ENCODE measurements at regions not wholly inside any gene's neighbourhood (a gene's known extent, or its start where the extent isn't known, plus 50 kb on each side); places are given as distances from the start of the nearest gene placed in this dataset.
A peak's percentile ranks its signal among the peaks of the same experiment; 100 is the strongest.
"Not testable (repeated sequence)": the region's sequence is repeated elsewhere in the genome, so short reads cannot be mapped to it uniquely, and the experiment has no call there.

GRCh38 chr18:14203424-14203823 lies 71.2 kb upstream of the ZNF519 start:
- TF ChIP-seq ZNF146 (tag by site-specific recombination; IDR thresholded peaks at IDR 0.05) (peak; percentile 69; the same call in 1 of the 2 replicates), ZNF280D (tag by site-specific recombination; IDR thresholded peaks at IDR 0.05) (peak; percentile 68; the same call in 1 of the 2 replicates)

GRCh38 chr18:14190776-14191442 lies 58.7 kb upstream of the ZNF519 start:
- POLR2A ChIA-PET; CTCF ChIA-PET; H3K36me3 ChIP-seq (ENCODE audit: control insufficient read depth in 2 of 2, insufficient read depth in 1 of 2, low read length in 2 of 2); H3K4me1 ChIP-seq (ENCODE audit: control insufficient read depth, insufficient read depth, low read length); H3K9me3 ChIP-seq (ENCODE audit: control insufficient read depth, insufficient read depth, low read depth, low read length); H3K27ac ChIP-seq (ENCODE audit: extremely low read depth, low read depth, low read length); H3K4me3 ChIP-seq (ENCODE audit: low read depth, low read length): not testable (repeated sequence)

More at GRCh38 chr18:14203424-14203823, 71.2 kb upstream of the ZNF519 start:
- H3K4me3 ChIP-seq (ENCODE audit: low read depth, low read length); H3K4me1 ChIP-seq (ENCODE audit: control insufficient read depth, insufficient read depth, low read length); H3K36me3 ChIP-seq (ENCODE audit: control insufficient read depth in 2 of 2, insufficient read depth in 1 of 2, low read length in 2 of 2); H3K27ac ChIP-seq (ENCODE audit: extremely low read depth, low read depth, low read length); POLR2A ChIA-PET; H3K9me3 ChIP-seq (ENCODE audit: control insufficient read depth, insufficient read depth, low read depth, low read length); CTCF ChIA-PET: not testable (repeated sequence)

GRCh38 chr18:14189858-14190257 lies 57.6 kb upstream of the ZNF519 start:
- Histone ChIP-seq H3K4me3 (ENCODE audit: low read depth, low read length) (no peak overlapping the region), H3K4me1 (ENCODE audit: control insufficient read depth, insufficient read depth, low read length) (no peaks in the 10 kb centered on the region), H3K36me3 (ENCODE audit: control insufficient read depth in 2 of 2, insufficient read depth in 1 of 2, low read length in 2 of 2) (no peaks in the 10 kb centered on the region), H3K27ac (ENCODE audit: extremely low read depth, low read depth, low read length) (no peak overlapping the region), H3K9me3 (ENCODE audit: control insufficient read depth, insufficient read depth, low read depth, low read length) (no peaks in the 10 kb centered on the region)
- ChIA-PET POLR2A (interaction anchor here (0.6 kb wide), 1 partner anchor 94 kb away, joined by 4 read pairs; no protein-coding TSS in a partner anchor), CTCF (no interaction called here)
- TF ChIP-seq, protein P1, sequence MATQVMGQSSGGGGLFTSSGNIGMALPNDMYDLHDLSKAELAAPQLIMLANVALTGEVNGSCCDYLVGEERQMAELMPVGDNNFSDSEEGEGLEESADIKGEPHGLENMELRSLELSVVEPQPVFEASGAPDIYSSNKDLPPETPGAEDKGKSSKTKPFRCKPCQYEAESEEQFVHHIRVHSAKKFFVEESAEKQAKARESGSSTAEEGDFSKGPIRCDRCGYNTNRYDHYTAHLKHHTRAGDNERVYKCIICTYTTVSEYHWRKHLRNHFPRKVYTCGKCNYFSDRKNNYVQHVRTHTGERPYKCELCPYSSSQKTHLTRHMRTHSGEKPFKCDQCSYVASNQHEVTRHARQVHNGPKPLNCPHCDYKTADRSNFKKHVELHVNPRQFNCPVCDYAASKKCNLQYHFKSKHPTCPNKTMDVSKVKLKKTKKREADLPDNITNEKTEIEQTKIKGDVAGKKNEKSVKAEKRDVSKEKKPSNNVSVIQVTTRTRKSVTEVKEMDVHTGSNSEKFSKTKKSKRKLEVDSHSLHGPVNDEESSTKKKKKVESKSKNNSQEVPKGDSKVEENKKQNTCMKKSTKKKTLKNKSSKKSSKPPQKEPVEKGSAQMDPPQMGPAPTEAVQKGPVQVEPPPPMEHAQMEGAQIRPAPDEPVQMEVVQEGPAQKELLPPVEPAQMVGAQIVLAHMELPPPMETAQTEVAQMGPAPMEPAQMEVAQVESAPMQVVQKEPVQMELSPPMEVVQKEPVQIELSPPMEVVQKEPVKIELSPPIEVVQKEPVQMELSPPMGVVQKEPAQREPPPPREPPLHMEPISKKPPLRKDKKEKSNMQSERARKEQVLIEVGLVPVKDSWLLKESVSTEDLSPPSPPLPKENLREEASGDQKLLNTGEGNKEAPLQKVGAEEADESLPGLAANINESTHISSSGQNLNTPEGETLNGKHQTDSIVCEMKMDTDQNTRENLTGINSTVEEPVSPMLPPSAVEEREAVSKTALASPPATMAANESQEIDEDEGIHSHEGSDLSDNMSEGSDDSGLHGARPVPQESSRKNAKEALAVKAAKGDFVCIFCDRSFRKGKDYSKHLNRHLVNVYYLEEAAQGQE (tag by site-specific recombination; IDR thresholded peaks at IDR 0.05), result no peak

GRCh38 chr18:14188751-14189406 lies 56.6 kb upstream of the ZNF519 start:
- CTCF ChIA-PET; H3K36me3 ChIP-seq (ENCODE audit: control insufficient read depth in 2 of 2, insufficient read depth in 1 of 2, low read length in 2 of 2); H3K27ac ChIP-seq (ENCODE audit: extremely low read depth, low read depth, low read length); H3K4me1 ChIP-seq (ENCODE audit: control insufficient read depth, insufficient read depth, low read length); H3K4me3 ChIP-seq (ENCODE audit: low read depth, low read length); H3K9me3 ChIP-seq (ENCODE audit: control insufficient read depth, insufficient read depth, low read depth, low read length); POLR2A ChIA-PET: not testable (repeated sequence)
- TF ChIP-seq ZNF629 (tag by site-specific recombination; IDR thresholded peaks at IDR 0.05) (peak; percentile 63), ZNF366 (tag by site-specific recombination; conservative IDR thresholded peaks at IDR 0.05) (0 out of 2 replicates have a peak, but pooled peaks have one; percentile 36)
